Upper lobe of right lung (tissue), 1 donor: ENCODE measurements at regions not wholly inside any gene's neighbourhood (a gene's known extent, or its start where the extent isn't known, plus 50 kb on each side); places are given as distances from the start of the nearest gene placed in this dataset.

Experiments used
- ATAC-seq: fragments of 200-7000 bp; cut with Tn5 transposase; one replicate; pipeline ENCODE4 v1.9.1; 2020; ENCODE audit warnings: mild to moderate bottlenecking, moderate library complexity
- DNase-seq: peaks from one replicate; pipeline ENCODE4 v3.0.0-alpha.2; 2020
- H3K27ac ChIP-seq: fragments of 200-600 bp; one replicate; pipeline ENCODE4 v1.8.0; 2022
- H3K27me3 ChIP-seq: fragments of 200-600 bp; one replicate; pipeline ENCODE4 v1.8.0; 2022; ENCODE audit warnings: mild to moderate bottlenecking
- H3K36me3 ChIP-seq: fragments of 200-600 bp; one replicate; pipeline ENCODE4 v1.8.0; 2022
- H3K4me1 ChIP-seq: fragments of 200-600 bp; one replicate; pipeline ENCODE4 v1.8.0; 2022
- H3K4me3 ChIP-seq: fragments of 200-600 bp; one replicate; pipeline ENCODE4 v1.8.0; 2022; ENCODE audit warnings: mild to moderate bottlenecking
- H3K9me3 ChIP-seq: fragments of 200-600 bp; one replicate; pipeline ENCODE4 v1.8.0; 2022
- intact Hi-C: fragments of 100-400 bp; cut with DNase I; formaldehyde crosslinking; loops from one replicate; pipeline ENCODE4 v1.11.0; 2022
- TF ChIP-seq, protein P1 (sequence below): fragments of 200-600 bp; IDR thresholded peaks from one replicate; pipeline ENCODE4 v1.8.0; 2022; ENCODE audit warnings: antibody characterized with exemption
- donor health status: DM: no; HTN: yes; CAD: no; lungs with severe emphysema.

DNA sequence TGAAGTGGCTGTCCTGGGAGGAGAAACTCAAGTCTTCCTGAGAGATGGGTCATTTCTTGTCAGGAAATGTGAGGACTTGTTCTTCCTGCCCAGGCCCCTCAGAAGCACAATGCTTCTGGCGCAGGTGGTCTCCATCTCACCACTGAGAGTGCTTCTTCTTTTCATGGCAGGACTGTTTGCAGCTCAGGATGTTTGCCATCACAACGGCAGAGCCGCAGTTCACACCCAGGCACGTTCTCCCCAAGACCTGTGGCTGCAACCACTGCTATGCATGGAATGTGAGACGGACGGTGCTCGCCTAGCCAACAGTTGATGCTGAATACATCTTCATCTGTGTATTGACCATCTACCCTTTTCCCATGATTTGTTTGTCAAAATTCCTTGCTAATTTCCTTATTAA is 216.3 kb downstream of the GADD45G start:
- Histone ChIP-seq H3K4me1 (peaks cover 2% of the 10 kb centered on the region), H3K9me3 (no peaks in the 10 kb centered on the region), H3K27ac (no peak overlapping the region), H3K36me3 (no peaks in the 10 kb centered on the region), H3K27me3 (no peaks in the 10 kb centered on the region), H3K4me3 (no peak overlapping the region)
- intact Hi-C loops: no loop called here
- DNase-seq (no peak), ATAC-seq (peak; percentile 36)
- TF ChIP-seq, protein P1, sequence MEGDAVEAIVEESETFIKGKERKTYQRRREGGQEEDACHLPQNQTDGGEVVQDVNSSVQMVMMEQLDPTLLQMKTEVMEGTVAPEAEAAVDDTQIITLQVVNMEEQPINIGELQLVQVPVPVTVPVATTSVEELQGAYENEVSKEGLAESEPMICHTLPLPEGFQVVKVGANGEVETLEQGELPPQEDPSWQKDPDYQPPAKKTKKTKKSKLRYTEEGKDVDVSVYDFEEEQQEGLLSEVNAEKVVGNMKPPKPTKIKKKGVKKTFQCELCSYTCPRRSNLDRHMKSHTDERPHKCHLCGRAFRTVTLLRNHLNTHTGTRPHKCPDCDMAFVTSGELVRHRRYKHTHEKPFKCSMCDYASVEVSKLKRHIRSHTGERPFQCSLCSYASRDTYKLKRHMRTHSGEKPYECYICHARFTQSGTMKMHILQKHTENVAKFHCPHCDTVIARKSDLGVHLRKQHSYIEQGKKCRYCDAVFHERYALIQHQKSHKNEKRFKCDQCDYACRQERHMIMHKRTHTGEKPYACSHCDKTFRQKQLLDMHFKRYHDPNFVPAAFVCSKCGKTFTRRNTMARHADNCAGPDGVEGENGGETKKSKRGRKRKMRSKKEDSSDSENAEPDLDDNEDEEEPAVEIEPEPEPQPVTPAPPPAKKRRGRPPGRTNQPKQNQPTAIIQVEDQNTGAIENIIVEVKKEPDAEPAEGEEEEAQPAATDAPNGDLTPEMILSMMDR: no peak

DNA sequence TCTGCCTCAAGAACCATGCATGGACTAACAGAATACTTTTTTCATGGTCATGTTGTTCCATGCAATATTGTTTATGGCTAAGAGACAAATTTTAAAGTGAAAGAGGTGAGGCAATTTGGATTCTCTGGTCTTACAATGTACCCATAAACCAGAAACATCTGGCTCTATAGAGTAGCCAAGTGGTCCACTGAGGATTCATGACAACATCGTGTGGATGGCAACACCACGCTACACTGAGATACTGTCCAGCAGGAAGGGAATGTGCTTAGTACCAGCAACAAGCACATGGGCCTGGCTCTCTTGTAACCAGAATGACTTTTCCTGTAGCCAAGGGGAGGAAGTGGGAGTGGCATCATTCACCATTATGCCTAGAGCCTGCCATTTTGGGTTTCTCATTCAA is 218.2 kb downstream of the GADD45G start:
- no peaks in the 10 kb centered on the region for H3K4me1 ChIP-seq
- intact Hi-C loops: no loop called here
- no peaks in the 10 kb centered on the region for H3K36me3 ChIP-seq
- DNase-seq (no peak), ATAC-seq (no peak)
- no peak overlapping the region for H3K27ac ChIP-seq
- H3K9me3 ChIP-seq: no peaks in the 10 kb centered on the region
- no peaks in the 10 kb centered on the region for H3K27me3 ChIP-seq
- TF ChIP-seq, protein P1: no peak
- H3K4me3 ChIP-seq: no peak overlapping the region

DNA sequence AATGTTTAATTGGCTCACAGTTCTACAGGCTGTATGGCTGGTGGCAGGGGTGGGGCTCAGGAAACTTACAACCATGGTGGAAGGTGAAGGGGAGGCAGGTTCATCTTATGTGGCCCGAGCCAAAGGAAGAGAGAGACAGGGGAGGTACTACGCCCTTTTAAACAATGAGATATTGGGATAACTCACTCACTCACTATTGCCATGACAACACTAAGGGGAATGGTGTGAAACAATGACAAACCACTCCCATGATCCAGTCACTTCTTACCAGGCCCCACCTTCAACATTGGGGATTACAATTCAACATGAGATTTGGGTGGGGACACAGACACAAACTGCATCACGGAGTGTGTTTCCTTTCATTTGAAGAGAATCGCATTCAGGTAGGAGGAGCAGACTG is 220.9 kb downstream of the GADD45G start:
- Histone ChIP-seq H3K36me3 (no peaks in the 10 kb centered on the region), H3K4me1 (no peaks in the 10 kb centered on the region), H3K4me3 (no peak overlapping the region), H3K27ac (no peak overlapping the region), H3K9me3 (no peaks in the 10 kb centered on the region), H3K27me3 (no peaks in the 10 kb centered on the region)
- TF ChIP-seq, protein P1: no peak
- ATAC-seq (no peak), DNase-seq (no peak)
- intact Hi-C loops: no loop called here

DNA sequence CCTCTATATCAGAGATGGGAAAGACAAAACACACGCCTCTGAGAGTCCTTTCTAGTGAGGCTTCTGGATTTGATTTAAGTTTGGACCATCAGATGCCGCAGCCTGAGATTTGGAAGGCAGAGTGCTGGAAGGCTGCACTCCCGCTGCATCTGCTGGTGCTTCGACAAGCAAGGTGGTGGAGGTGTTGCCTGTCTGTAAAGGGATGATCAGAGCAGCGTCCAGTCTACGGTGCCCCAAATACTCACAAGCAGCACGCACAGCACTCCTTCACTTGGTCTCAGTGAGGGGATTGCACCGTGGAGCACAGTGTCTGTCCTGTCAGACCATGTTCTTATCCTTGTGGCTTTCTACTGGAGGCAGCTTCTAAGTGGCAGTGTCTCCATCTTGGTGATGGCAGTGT is 221.4 kb downstream of the GADD45G start:
- H3K9me3 ChIP-seq: no peaks in the 10 kb centered on the region
- TF ChIP-seq, protein P1: no peak
- no peak overlapping the region for H3K4me3 ChIP-seq
- H3K36me3 ChIP-seq: no peaks in the 10 kb centered on the region
- DNase-seq (no peak), ATAC-seq (peak; percentile 25)
- H3K27ac ChIP-seq: no peak overlapping the region
- no peaks in the 10 kb centered on the region for H3K27me3 ChIP-seq
- H3K4me1 ChIP-seq: no peaks in the 10 kb centered on the region
- intact Hi-C loops: no loop called here

DNA sequence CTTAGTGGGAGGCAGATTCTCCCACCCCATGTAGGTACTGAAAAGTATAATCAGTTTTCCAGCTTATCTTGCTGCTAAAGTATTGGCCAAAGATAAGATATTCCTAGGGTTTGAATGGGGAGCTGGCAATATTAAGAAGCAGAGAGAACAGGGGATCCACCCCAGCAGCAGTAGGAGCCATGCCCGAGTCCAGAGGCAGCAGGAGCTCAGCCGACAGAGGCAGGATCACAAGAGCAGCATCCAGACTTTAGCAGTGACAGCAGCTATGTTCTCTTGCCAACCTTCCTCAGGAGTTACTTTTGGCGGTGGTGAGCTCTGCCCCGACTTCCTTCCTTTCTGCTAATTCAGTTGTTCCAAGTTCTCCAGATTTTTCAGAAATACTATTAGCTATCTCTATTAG is 224.5 kb downstream of the GADD45G start:
- Histone ChIP-seq H3K36me3 (no peaks in the 10 kb centered on the region), H3K9me3 (no peaks in the 10 kb centered on the region), H3K4me3 (no peak overlapping the region), H3K4me1 (no peaks in the 10 kb centered on the region), H3K27ac (no peak overlapping the region), H3K27me3 (no peaks in the 10 kb centered on the region)
- intact Hi-C loops: no loop called here
- ATAC-seq: no peak
- TF ChIP-seq, protein P1: no peak
- DNase-seq: no peak

DNA sequence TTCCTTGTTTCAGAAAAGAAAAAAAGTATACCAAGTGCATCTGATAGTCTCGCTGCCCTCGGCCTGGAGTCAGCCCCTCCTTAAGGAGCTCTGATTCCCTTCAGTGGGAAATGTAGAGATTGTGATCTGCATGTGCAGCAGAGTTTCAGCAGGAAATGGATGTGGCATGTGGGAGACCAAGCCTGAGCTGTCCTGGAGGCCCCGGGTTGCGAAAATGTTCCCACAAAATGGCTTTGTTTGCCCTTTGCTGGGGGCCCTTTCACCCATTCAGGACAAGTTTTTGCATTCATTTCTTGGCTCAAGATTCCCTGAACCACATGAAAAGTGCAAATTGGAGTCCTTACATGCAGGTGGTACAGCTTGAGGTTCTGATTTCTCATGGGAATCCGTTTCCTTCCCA is 230.9 kb downstream of the GADD45G start:
- no peak overlapping the region for H3K4me3 ChIP-seq
- ATAC-seq: peak; percentile 31
- H3K27me3 ChIP-seq: no peaks in the 10 kb centered on the region
- no peak for DNase-seq
- H3K36me3 ChIP-seq: no peaks in the 10 kb centered on the region
- peaks cover 5% of the 10 kb centered on the region for H3K4me1 ChIP-seq
- TF ChIP-seq, protein P1: no peak
- no peak overlapping the region for H3K27ac ChIP-seq
- intact Hi-C loops: no loop called here
- H3K9me3 ChIP-seq: no peaks in the 10 kb centered on the region
